GM19463 (cell line): ENCODE measurements at regions not wholly inside any gene's neighbourhood (a gene's known extent, or its start where the extent isn't known, plus 50 kb on each side); places are given as distances from the start of the nearest gene placed in this dataset.

Experiments used
- ATAC-seq: cut with Tn5 transposase; IDR thresholded peaks from one replicate; pipeline ENCODE4 v1.9.1; 2021; ENCODE audit warnings: mild to moderate bottlenecking, moderate library complexity; ENCODE audit not compliant: unreplicated experiment

- ATAC-seq: no peak
These were observed 152.1 kb downstream of the PMP22 start for GRCh38 chr17:15112846-15113617.

- no peak for ATAC-seq
These were observed 155.5 kb downstream of the PMP22 start for GRCh38 chr17:15109608-15110007.

GRCh38 chr17:15108992-15109391, 156.1 kb downstream of the PMP22 start:
- no peak for ATAC-seq

GRCh38 chr17:15106540-15106939, 158.6 kb downstream of the PMP22 start:
- ATAC-seq: no peak

GRCh38 chr17:15103785-15104184, 161.3 kb downstream of the PMP22 start:
- no peak for ATAC-seq

GRCh38 chr17:15101175-15101574, 164.0 kb downstream of the PMP22 start:
- no peak for ATAC-seq

GRCh38 chr17:15096511-15096910, 168.6 kb downstream of the PMP22 start:
- no peak for ATAC-seq

GRCh38 chr17:15095935-15096334, 169.2 kb downstream of the PMP22 start:
- ATAC-seq: no peak

GRCh38 chr17:15092762-15093161, 172.4 kb downstream of the PMP22 start:
- no peak for ATAC-seq

- ATAC-seq: no peak
These were observed 172.9 kb downstream of the PMP22 start for GRCh38 chr17:15092261-15092660.

GRCh38 chr17:15091825-15092224, 173.3 kb downstream of the PMP22 start:
- no peak for ATAC-seq

- ATAC-seq: no peak
These were observed 174.6 kb downstream of the PMP22 start for GRCh38 chr17:15090533-15090932.

GRCh38 chr17:15087946-15088345, 177.2 kb downstream of the PMP22 start:
- no peak for ATAC-seq

GRCh38 chr17:15086776-15087295, 178.3 kb downstream of the PMP22 start:
- no peak for ATAC-seq

- ATAC-seq: no peak
These were observed 179.0 kb downstream of the PMP22 start for GRCh38 chr17:15085890-15086677.

GRCh38 chr17:15083225-15083624, 181.9 kb downstream of the PMP22 start:
- no peak for ATAC-seq

- no peak for ATAC-seq
These were observed 184.1 kb downstream of the PMP22 start for GRCh38 chr17:15081008-15081407.

- no peak for ATAC-seq
These were observed 186.6 kb downstream of the PMP22 start for GRCh38 chr17:15078570-15078969.

GRCh38 chr17:15076991-15077663, 188.0 kb downstream of the PMP22 start:
- no peak for ATAC-seq

- no peak for ATAC-seq
These were observed 213.2 kb downstream of the PMP22 start for GRCh38 chr17:15051933-15052332.

- no peak for ATAC-seq
These were observed 215.3 kb downstream of the PMP22 start for GRCh38 chr17:15049795-15050160.
